LHCN-M2 (cell line): ENCODE measurements at regions not wholly inside any gene's neighbourhood (a gene's known extent, or its start where the extent isn't known, plus 50 kb on each side); places are given as distances from the start of the nearest gene placed in this dataset.

Experiments used
- DNase-seq: peaks from one replicate; pipeline ENCODE4 v3.0.0-alpha.2; 2012; ENCODE audit warnings: low read depth

- DNase-seq, result no peak
Observed at GRCh38 chr7:11895337-11895736, 63.3 kb upstream of the THSD7A start.

DNA sequence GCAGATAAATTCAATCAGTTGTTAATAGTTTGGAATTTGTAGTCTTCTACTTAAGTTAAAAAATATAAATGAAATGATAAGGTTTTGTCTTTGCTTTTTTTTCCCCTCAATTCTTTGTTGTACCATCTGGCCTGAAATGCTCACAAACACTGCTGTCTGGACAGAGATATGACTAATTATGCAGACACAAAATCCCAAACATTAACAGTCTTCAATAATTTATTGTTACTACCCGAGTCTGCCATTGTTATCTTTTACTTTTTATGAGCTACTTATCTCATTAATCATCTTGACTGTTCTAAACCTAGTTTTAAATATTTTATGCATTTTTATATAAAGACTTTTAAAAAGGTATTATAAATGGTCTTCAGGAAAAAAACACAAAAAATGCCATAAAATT lies 64.7 kb upstream of the THSD7A start:
- DNase-seq, result no peak

- DNase-seq, result no peak
Observed at GRCh38 chr7:11899247-11899646, 67.2 kb upstream of the THSD7A start.

DNA sequence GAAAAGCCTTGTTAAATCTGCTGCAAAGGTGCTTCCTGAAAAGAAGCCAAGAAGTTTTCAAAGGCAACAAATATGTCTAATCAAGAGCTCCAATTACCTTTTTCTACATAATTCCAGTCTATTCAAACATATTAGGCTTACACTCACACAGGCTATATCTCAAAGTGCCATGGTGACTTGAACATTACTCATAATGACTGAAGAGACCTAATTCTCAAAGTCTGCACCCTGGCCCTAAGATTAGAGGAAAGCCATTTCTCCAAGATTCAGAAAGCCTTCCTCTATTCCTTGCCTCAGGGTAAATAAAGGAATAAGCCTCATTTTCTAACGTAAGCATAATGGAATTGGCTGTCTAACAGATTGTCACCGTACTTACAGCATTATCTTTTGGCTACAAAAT lies 78.3 kb upstream of the THSD7A start:
- no peak for DNase-seq

- DNase-seq, result no peak
Observed at GRCh38 chr7:11911900-11912299, 79.9 kb upstream of the THSD7A start.

DNA sequence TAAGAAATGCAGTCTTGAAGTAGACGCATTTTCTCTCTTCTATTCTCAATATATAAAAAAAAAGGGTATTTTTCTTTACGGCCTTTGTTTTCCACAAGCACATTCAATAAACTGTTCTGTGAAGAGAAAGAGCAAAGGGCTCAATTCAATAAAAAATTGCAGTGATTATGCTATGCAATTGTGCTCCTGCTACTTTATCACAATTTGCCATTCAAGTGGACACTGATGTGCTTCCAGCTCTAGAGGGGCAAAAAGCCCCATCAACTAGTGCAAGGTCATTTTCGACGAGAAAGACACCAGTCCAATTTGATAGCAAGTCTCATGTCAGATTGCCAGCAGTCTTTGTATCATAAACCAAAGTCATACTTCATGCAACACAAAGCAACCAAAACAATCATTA lies 82.6 kb upstream of the THSD7A start:
- no peak for DNase-seq

- no peak for DNase-seq
Observed at GRCh38 chr7:11923376-11923930, 91.5 kb upstream of the THSD7A start.

- DNase-seq, result no peak
Observed at GRCh38 chr7:11931307-11931706, 99.3 kb upstream of the THSD7A start.

DNA sequence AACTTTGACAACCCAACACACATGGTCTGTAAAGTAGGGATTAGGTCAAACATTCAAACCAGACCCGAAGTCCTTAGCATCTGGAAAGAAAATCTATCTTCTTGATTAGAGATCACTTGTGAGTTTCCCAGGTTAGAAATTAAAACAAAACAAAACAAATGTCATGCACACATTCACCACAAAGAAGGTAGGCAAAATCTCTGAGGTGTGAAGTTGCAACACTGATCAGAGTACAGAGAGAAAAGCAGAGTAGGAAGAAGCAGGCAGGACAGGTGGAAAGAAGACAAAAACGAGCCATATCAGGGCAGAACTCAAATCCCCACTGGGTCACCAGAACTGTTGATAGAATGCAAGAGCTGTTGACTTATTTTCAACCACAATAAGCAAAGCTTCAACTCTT lies 102.8 kb upstream of the THSD7A start:
- no peak for DNase-seq

DNA sequence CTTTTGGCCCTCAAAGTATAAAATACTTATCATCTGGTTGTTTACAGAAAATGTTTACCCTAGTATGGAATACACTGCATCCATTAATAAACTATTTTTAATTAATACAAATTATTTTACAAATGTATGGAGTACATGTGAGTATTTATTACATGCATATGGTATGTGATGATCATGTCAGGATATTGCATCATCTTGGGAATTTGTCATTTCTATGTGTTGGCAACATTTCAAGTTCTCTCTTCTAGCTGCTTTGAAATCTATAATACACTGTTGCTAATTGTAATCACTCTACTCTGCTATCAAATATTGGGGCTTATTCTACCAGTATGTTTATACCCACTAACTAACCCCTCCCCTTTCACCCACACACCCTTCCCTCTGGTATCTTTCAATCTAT lies 103.9 kb upstream of the THSD7A start:
- DNase-seq, result no peak

DNA sequence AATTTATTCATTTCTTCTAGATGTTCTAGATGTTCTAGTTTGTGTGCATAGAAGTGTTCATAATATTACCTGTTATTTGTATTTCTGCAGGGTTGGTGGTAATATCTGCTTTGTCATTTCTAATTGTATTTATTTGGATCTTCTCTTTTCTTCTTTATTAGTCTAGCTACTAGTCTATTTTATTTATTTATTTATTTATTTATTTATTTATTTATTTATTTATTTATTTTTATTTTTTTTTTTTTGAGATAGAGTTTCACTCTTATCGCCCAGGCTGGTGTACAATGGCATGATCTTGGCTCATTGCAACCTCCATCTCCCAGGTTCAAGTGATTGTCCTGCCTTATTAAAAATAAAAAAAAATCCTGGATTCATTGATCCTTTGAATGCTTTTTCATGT lies 114.8 kb upstream of the THSD7A start:
- no peak for DNase-seq

GRCh38 chr7:11950281-11950680 lies 118.3 kb upstream of the THSD7A start:
- DNase-seq, result no peak

- no peak for DNase-seq
Observed at GRCh38 chr7:11950942-11951341, 118.9 kb upstream of the THSD7A start.

GRCh38 chr7:11951909-11952308 lies 119.9 kb upstream of the THSD7A start:
- no peak for DNase-seq

GRCh38 chr7:11952972-11953371 lies 121.0 kb upstream of the THSD7A start:
- no peak for DNase-seq

GRCh38 chr7:11956991-11957390 lies 125.0 kb upstream of the THSD7A start:
- no peak for DNase-seq

DNA sequence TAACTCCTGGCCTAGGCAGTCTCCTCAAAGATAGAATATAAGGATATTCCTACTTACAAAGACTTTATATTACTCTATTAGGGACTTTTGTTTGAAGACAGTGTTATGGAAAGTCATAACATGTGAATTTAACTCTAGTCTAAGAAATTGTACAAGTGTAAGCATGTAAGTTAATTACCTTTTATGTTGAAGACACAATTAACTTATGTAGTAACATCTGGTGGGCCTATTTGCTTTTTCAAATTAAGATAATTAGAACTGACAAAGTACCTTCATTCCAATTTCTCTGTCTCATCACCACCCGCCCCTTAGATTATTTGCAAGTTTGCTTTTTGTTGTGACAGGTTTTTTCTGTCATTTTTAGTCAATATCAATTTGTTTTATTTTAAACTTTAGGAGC lies 126.0 kb upstream of the THSD7A start:
- no peak for DNase-seq

GRCh38 chr7:11959121-11959520 lies 127.1 kb upstream of the THSD7A start:
- no peak for DNase-seq

- DNase-seq, result no peak
Observed at GRCh38 chr7:11960621-11961020, 128.6 kb upstream of the THSD7A start.

DNA sequence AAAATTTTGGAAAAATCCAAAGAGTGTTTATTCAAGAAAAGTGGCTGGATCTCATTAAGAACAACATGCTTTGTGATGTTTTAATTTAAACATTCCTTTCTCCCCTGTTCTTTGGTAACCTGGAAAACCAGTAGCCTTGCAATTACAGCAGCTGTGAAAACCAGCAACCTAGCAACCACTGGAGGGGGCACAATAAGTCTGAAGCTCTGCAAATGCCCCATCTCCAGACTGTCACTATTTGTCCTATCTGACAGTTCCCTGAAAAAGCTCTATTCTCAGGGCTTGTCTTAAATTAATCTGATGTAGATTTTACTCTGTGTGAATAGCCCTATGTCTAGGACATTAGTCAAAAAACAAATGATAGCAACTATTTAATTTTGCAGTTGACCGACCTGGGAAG lies 137.6 kb upstream of the THSD7A start:
- DNase-seq, result no peak

- no peak for DNase-seq
Observed at GRCh38 chr7:11970132-11970531, 138.1 kb upstream of the THSD7A start.

DNA sequence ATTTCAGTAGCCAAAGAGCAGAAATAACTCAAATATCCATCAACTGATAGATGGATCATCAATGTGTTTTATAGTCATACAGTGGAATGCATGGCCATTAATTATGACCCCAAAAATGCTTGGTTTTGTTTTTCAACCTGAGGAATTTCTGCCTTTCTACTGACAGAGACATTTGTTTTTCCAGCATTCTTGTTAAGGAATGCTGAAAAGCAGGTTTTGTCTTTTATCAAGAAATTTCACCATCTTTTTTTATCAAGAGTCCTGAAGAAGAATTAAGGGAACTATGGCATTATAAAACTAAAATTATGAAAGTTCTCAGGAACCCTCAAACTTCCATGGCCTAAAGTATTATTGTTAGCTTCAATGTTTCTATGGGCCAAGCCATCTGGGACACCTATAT lies 153.4 kb upstream of the THSD7A start:
- DNase-seq, result no peak

GRCh38 chr7:11985971-11986370 lies 154.0 kb upstream of the THSD7A start:
- DNase-seq, result no peak

- DNase-seq, result no peak
Observed at GRCh38 chr7:11988186-11988585, 156.2 kb upstream of the THSD7A start.

DNA sequence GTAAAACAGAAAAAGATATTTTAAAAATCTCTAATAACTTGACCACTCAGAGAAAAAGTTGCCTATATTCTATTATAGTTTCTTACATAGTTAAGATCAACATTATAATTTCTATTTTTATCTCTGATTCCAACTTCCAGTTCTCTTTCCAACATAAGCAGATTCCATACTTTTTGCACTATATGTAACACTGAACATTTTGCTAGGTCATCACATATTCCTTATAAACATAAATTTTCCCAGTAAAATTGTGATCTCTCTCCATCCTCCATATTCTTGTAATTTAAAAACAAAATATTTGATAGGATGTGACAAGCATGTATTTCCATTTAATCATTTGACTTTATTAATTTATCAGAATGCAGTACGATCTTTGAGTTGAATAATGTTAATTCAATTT lies 170.4 kb upstream of the THSD7A start:
- no peak for DNase-seq
